Astrocyte of the cerebellum (primary cell): ENCODE measurements at regions not wholly inside any gene's neighbourhood (a gene's known extent, or its start where the extent isn't known, plus 50 kb on each side); places are given as distances from the start of the nearest gene placed in this dataset.

Experiments used
- DNase-seq: peaks from one replicate; pipeline ENCODE4 v3.0.0-alpha.2; 2011; ENCODE audit warnings: low read depth
- H3K4me3 ChIP-seq: 2 replicates; pipeline ENCODE4 v1.5.1; 2011; ENCODE audit warnings: mild to moderate bottlenecking, low read depth, low read length, moderate library complexity
- in situ Hi-C: cut with HindIII; loops from 2 replicates; pipeline ENCODE4 v1.10.0; 2017; ENCODE audit warnings: low sequenced_read_pairs
- TF ChIP-seq, protein P1 (sequence below): IDR thresholded peaks from 2 replicates; pipeline ENCODE4 v1.5.1; 2012; ENCODE audit warnings: low read length, low read depth, moderate library complexity, mild to moderate bottlenecking; ENCODE audit errors: missing control alignments

GRCh38 chr17:52737071-52737470 lies 578.6 kb upstream of the CA10 start:
- in situ Hi-C loops = no loop called here
- TF ChIP-seq, protein P1, sequence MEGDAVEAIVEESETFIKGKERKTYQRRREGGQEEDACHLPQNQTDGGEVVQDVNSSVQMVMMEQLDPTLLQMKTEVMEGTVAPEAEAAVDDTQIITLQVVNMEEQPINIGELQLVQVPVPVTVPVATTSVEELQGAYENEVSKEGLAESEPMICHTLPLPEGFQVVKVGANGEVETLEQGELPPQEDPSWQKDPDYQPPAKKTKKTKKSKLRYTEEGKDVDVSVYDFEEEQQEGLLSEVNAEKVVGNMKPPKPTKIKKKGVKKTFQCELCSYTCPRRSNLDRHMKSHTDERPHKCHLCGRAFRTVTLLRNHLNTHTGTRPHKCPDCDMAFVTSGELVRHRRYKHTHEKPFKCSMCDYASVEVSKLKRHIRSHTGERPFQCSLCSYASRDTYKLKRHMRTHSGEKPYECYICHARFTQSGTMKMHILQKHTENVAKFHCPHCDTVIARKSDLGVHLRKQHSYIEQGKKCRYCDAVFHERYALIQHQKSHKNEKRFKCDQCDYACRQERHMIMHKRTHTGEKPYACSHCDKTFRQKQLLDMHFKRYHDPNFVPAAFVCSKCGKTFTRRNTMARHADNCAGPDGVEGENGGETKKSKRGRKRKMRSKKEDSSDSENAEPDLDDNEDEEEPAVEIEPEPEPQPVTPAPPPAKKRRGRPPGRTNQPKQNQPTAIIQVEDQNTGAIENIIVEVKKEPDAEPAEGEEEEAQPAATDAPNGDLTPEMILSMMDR = no peak
- DNase-seq = no peak
- no peak overlapping the region for H3K4me3 ChIP-seq

GRCh38 chr17:52732841-52733240 lies 574.3 kb upstream of the CA10 start:
- TF ChIP-seq, protein P1 = no peak
- no peak overlapping the region for H3K4me3 ChIP-seq
- in situ Hi-C loops = no loop called here
- DNase-seq = no peak

DNA sequence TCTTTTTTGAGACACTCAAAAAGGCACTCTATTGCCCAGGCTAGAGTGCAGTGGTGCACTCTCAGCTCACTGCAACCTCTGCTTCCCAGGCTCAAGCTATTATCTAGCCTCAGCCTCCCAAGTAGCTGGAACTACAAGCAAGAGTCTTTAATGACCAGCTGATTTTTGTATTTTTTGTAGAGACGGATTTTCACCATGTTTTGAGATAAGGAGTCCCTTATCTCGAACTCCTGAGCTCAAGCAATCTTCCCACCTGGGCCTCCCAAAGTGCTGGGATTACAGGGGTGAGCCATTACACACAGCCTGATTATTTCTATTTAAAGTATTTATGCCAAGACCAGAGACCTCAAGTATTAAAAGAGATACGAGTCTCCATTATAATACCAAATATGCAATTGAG lies 566.1 kb upstream of the CA10 start:
- TF ChIP-seq, protein P1 = no peak
- H3K4me3 ChIP-seq = no peak overlapping the region
- in situ Hi-C loops = loop anchor here (5.0 kb wide), 1 partner anchor 37 kb away; no protein-coding TSS in a partner anchor
- no peak for DNase-seq

DNA sequence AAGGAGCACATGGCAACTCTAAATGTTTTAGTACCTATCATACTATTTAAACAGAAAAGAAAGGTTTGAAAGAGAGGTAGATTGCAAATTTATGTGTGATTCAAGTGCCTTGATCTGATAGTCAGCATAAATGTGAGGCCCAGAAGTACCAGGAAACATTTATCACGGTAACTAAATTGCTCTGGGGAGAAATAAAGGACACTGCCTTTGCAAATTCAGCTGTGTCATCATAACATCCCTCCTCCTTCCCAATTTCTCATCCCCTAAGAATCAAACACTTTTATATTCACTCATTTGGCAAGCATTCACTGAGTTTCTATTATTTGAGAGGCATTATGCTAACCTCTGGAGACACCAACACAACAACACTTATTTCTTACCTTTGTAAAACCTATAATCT lies 563.4 kb upstream of the CA10 start:
- no peak for DNase-seq
- in situ Hi-C loops = loop anchor here (5.0 kb wide), 1 partner anchor 35 kb away; no protein-coding TSS in a partner anchor
- TF ChIP-seq, protein P1 = no peak
- H3K4me3 ChIP-seq = no peak overlapping the region

GRCh38 chr17:52710363-52710901 lies 551.9 kb upstream of the CA10 start:
- TF ChIP-seq, protein P1 = no peak
- no peak for DNase-seq
- in situ Hi-C loops = no loop called here
- no peak overlapping the region for H3K4me3 ChIP-seq

DNA sequence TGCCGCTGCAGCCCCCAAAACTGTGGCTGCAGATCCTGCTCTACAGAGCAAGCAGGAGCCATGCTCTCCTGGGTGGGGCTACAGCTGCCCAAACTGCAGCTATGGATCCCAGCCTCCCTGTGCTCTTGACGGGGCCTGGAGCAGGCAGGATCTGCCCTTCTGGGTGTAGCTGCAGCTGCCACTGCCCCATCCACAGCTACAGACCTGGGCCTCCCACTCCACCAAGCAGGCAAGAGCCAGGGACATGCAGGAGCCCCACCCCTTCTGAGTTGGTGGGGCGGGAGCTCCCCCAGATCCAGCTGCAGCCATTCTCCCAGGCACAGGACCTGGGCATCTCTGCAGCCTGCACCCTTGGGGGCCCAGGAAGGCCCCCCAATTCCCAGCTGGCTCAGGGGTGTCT lies 551.2 kb upstream of the CA10 start:
- in situ Hi-C loops = no loop called here
- no peak overlapping the region for H3K4me3 ChIP-seq
- TF ChIP-seq, protein P1 = no peak
- no peak for DNase-seq
